ENCODE measurements at regions not wholly inside any gene's neighbourhood (a gene's known extent, or its start where the extent isn't known, plus 50 kb on each side); places are given as distances from the start of the nearest gene placed in this dataset.

DNA sequence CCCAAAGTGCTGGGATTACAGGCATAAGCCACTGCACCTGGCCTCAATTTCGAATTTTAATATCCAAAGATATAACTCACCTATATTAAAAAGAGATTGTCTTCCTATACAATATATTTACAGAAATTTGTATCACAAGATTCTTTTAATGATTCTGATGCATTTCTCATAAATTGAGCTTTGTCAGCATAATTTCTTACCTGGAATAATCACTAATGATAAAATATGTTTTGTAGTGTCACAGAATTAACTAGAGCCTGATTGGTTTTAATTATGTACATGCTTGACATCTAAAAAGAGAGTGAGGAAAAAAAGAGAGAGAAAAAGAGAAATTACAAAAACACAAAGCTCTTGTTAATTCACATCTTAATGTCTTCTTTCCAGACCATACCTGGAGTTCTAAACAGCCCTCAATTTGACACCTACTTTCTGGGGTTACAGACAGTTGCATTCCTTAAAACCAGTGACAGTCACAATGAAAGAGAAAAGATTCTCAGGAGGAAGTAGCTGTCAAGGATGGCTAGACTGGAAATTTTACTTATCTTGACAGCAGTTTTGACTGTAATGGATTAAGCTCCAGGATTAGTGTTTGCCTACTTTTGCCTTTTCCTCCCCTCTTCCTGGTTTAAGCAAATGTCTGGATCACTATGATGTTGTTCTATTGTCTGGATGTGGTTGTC lies 214.4 kb downstream of the SPRY2 start:
- TF ChIP-seq, protein P1, sequence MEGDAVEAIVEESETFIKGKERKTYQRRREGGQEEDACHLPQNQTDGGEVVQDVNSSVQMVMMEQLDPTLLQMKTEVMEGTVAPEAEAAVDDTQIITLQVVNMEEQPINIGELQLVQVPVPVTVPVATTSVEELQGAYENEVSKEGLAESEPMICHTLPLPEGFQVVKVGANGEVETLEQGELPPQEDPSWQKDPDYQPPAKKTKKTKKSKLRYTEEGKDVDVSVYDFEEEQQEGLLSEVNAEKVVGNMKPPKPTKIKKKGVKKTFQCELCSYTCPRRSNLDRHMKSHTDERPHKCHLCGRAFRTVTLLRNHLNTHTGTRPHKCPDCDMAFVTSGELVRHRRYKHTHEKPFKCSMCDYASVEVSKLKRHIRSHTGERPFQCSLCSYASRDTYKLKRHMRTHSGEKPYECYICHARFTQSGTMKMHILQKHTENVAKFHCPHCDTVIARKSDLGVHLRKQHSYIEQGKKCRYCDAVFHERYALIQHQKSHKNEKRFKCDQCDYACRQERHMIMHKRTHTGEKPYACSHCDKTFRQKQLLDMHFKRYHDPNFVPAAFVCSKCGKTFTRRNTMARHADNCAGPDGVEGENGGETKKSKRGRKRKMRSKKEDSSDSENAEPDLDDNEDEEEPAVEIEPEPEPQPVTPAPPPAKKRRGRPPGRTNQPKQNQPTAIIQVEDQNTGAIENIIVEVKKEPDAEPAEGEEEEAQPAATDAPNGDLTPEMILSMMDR (IDR thresholded peaks at IDR 0.05; ENCODE audit: insufficient read depth, low read length, severe bottlenecking) = no peak
- FAIRE-seq (no peak), DNase-seq (ENCODE audit: low read depth) (no peak)

DNA sequence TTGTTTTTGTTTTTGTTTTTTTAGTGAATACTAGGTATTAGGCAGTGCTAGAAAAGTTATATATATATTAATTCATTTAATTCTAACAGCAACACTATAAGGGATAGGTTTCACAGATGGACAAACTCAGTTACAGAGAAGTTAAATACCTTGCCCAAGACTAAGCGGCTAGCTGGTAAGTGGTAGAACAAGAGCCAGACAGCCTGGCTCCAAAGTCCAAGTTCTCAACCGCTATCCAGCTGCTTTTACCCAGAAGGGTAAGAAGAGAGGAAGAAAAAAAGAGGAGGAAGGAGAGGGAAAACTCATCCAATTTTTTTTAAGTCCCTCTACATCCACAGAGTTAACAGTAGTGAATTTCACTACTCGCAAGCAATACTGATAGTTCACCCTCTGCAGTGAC lies 217.0 kb downstream of the SPRY2 start:
- H3K27me3 ChIP-seq (ENCODE audit: control insufficient read depth, insufficient read depth, low read length) = no peaks in the 10 kb centered on the region
- no peaks in the 10 kb centered on the region for H3K36me3 ChIP-seq (ENCODE audit: control insufficient read depth, insufficient read depth, low read length)
- FAIRE-seq (no peak), DNase-seq (ENCODE audit: low read depth) (no peak)
- TF ChIP-seq, protein P1 (IDR thresholded peaks at IDR 0.05; ENCODE audit: insufficient read depth, low read length, severe bottlenecking) = no peak
- no peak overlapping the region for H3K4me3 ChIP-seq (ENCODE audit: low read depth, low read length)

More for the DNA sequence above, 214.4 kb downstream of the SPRY2 start:
- Histone ChIP-seq H3K36me3 (ENCODE audit: control insufficient read depth, insufficient read depth, low read length) (no peaks in the 10 kb centered on the region), H3K27me3 (ENCODE audit: control insufficient read depth, insufficient read depth, low read length) (no peaks in the 10 kb centered on the region), H3K4me3 (ENCODE audit: low read depth, low read length) (no peak overlapping the region)

DNA sequence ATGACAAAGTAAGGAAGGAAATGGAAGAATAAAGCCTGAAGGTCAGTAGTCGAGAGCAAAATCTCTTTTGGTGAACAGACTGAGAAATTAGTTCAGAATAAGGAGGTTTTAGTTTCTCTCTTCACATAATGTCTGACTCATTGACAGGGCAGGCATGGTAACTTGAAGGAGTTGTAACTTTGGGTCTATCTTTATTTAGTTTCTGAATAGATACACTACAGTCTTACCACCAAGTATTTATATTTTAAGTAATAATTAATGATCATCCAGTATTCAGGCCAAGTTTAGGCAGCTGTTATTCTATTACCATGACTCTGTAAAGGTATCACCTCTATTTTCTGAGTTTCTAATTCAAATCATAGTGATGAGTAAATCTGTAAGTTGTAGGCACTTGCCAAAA lies 219.9 kb downstream of the SPRY2 start:
- DNase-seq (ENCODE audit: low read depth) = no peak
- Histone ChIP-seq H3K27me3 (ENCODE audit: control insufficient read depth, insufficient read depth, low read length) (no peaks in the 10 kb centered on the region), H3K4me3 (ENCODE audit: low read depth, low read length) (no peak overlapping the region), H3K36me3 (ENCODE audit: control insufficient read depth, insufficient read depth, low read length) (no peaks in the 10 kb centered on the region)
- no peak for FAIRE-seq
- TF ChIP-seq, protein P1 (IDR thresholded peaks at IDR 0.05; ENCODE audit: insufficient read depth, low read length, severe bottlenecking) = no peak

DNA sequence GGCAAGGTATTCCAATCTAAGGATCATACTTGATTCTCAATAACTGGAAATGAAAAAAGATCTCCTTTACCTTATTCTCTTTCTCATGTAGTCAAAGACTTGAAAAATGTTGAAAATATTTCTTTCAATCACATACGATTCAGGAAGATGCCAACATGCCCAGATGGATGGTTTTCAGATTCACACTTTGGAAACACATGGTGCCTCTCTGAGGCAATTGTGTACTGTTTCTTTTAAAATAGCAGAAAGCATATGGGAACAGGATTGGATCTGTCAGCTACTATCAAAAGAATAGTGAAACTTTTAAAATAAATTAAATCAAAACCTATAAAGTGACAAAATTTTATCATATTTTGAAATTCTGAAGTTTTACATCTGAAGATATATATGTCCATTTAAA lies 222.4 kb downstream of the SPRY2 start:
- no peak for DNase-seq (ENCODE audit: low read depth)
- Histone ChIP-seq H3K4me3 (ENCODE audit: low read depth, low read length) (no peak overlapping the region), H3K36me3 (ENCODE audit: control insufficient read depth, insufficient read depth, low read length) (no peaks in the 10 kb centered on the region), H3K27me3 (ENCODE audit: control insufficient read depth, insufficient read depth, low read length) (no peaks in the 10 kb centered on the region)
- no peak for FAIRE-seq
- TF ChIP-seq, protein P1 (IDR thresholded peaks at IDR 0.05; ENCODE audit: insufficient read depth, low read length, severe bottlenecking) = no peak

DNA sequence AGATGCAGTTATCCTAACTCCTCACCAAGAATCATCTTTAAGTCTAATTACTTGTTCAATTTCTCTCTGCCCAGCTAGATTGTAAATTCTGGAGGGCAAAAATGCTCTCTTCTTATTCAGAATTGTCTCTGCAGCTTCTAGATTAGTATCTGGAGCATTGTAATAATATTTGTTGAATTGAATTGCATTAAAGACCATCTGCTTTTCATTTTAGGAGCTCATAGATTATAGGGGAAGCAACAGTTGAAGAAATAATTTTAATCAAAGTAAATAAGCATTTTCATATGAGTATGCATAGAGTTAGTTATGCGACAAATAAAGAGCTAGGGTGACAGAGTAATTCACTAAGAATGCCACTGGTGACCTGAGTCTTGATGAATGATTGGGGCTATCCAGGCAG lies 222.8 kb downstream of the SPRY2 start:
- DNase-seq (ENCODE audit: low read depth) = no peak
- no peak overlapping the region for H3K4me3 ChIP-seq (ENCODE audit: low read depth, low read length)
- no peaks in the 10 kb centered on the region for H3K27me3 ChIP-seq (ENCODE audit: control insufficient read depth, insufficient read depth, low read length)
- TF ChIP-seq, protein P1 (IDR thresholded peaks at IDR 0.05; ENCODE audit: insufficient read depth, low read length, severe bottlenecking) = no peak
- H3K36me3 ChIP-seq (ENCODE audit: control insufficient read depth, insufficient read depth, low read length) = no peaks in the 10 kb centered on the region
- FAIRE-seq = no peak

DNA sequence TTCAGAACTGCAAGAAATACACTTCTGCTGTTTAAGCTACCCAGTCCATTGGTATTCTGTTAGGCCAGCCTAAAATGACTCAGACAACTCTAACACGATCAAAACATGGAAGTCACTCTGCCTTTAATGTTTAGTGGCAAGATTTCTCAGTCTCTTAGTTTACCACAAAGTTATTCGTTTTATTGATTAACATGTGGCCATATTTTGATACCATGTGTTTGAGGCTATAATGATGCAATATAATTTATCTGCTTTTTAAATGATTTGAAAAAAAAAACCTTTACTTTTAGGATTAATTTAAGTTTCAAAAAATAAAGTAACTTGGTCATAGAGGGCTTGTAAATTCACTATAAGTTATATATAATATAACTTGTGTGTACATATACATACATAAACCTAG lies 223.4 kb downstream of the SPRY2 start:
- DNase-seq (ENCODE audit: low read depth) (no peak), FAIRE-seq (no peak)
- no peak overlapping the region for H3K4me3 ChIP-seq (ENCODE audit: low read depth, low read length)
- no peaks in the 10 kb centered on the region for H3K36me3 ChIP-seq (ENCODE audit: control insufficient read depth, insufficient read depth, low read length)
- TF ChIP-seq, protein P1 (IDR thresholded peaks at IDR 0.05; ENCODE audit: insufficient read depth, low read length, severe bottlenecking) = no peak
- no peaks in the 10 kb centered on the region for H3K27me3 ChIP-seq (ENCODE audit: control insufficient read depth, insufficient read depth, low read length)

All from bronchial epithelial cell (primary cell).